GM18517 (cell line): ENCODE measurements at regions not wholly inside any gene's neighbourhood (a gene's known extent, or its start where the extent isn't known, plus 50 kb on each side); places are given as distances from the start of the nearest gene placed in this dataset.

ENCODE experiments used
- ATAC-seq: cut with Tn5 transposase; IDR thresholded peaks from one replicate; pipeline ENCODE4 v1.9.1; 2021; ENCODE audit warnings: mild to moderate bottlenecking, moderate library complexity; ENCODE audit not compliant: unreplicated experiment

GRCh38 chr11:128330203-128330602 is 257.2 kb downstream of the ETS1 start:
- ATAC-seq: no peak

- no peak for ATAC-seq
Observed at GRCh38 chr11:128328955-128329551, 258.3 kb downstream of the ETS1 start.

GRCh38 chr11:128327274-128327673 is 260.1 kb downstream of the ETS1 start:
- no peak for ATAC-seq

- no peak for ATAC-seq
Observed at GRCh38 chr11:128326791-128327190, 260.6 kb downstream of the ETS1 start.

- no peak for ATAC-seq
Observed at GRCh38 chr11:128324531-128325141, 262.7 kb downstream of the ETS1 start.

- no peak for ATAC-seq
Observed at GRCh38 chr11:128324051-128324481, 263.3 kb downstream of the ETS1 start.

- no peak for ATAC-seq
Observed at GRCh38 chr11:128323381-128323780, 264.0 kb downstream of the ETS1 start.

- ATAC-seq: peak; percentile 88
Observed at GRCh38 chr11:128318856-128319474, 268.4 kb downstream of the ETS1 start.

GRCh38 chr11:128316541-128317227 is 270.7 kb downstream of the ETS1 start:
- ATAC-seq: no peak

GRCh38 chr11:128315933-128316332 is 271.4 kb downstream of the ETS1 start:
- ATAC-seq: no peak

GRCh38 chr11:128313931-128314330 is 273.4 kb downstream of the ETS1 start:
- no peak for ATAC-seq

- peak; percentile 56 for ATAC-seq
Observed at GRCh38 chr11:128311742-128312719, 275.3 kb downstream of the ETS1 start.

- no peak for ATAC-seq
Observed at GRCh38 chr11:128310676-128311445, 276.5 kb downstream of the ETS1 start.

- ATAC-seq: no peak
Observed at GRCh38 chr11:128310005-128310404, 277.4 kb downstream of the ETS1 start.

GRCh38 chr11:128308794-128309193 is 278.6 kb downstream of the ETS1 start:
- no peak for ATAC-seq

GRCh38 chr11:128305588-128305987 is 281.8 kb downstream of the ETS1 start:
- ATAC-seq: no peak

- no peak for ATAC-seq
Observed at GRCh38 chr11:128304666-128305485, 282.5 kb downstream of the ETS1 start.

GRCh38 chr11:128304116-128304515 is 283.2 kb downstream of the ETS1 start:
- no peak for ATAC-seq

GRCh38 chr11:128303383-128303782 is 284.0 kb downstream of the ETS1 start:
- ATAC-seq: no peak
